GM12878 (cell line): ENCODE measurements at regions not wholly inside any gene's neighbourhood (a gene's known extent, or its start where the extent isn't known, plus 50 kb on each side); places are given as distances from the start of the nearest gene placed in this dataset.
A peak's percentile ranks its signal among the peaks of the same experiment; 100 is the strongest.

Experiments used
- ATAC-seq: fragments of 200-7000 bp; cut with Tn5 transposase; 3 replicates; pipeline ENCODE4 v1.9.1; 2020; ENCODE audit warnings: mild to moderate bottlenecking, moderate library complexity
- BruUV-seq: library from RNA; stranded (reverse); fragments of 400-500 nt; replicated peaks from 2 replicates; lab custom pipeline; 2021; lab: Mats Ljungman, UMichigan
- CTCF ChIA-PET: fragments of 300-600 bp; sonication (Branson Sonifier 250); formaldehyde crosslinking; extraction: SDS; loops from one replicate; lab custom pipeline; 2021; ENCODE audit warnings: inconsistent platforms; lab: Yijun Ruan, JAX
- POLR2A ChIA-PET: fragments of 350-600 bp; formaldehyde crosslinking; extraction: SDS; loops from one replicate; lab custom pipeline; 2021; ENCODE audit warnings: inconsistent platforms; lab: Charles Lee
- RAD21 ChIA-PET: fragments of 300-600 bp; sonication (Branson Sonifier 250); formaldehyde crosslinking; loops from one replicate; lab custom pipeline; 2023; ENCODE audit warnings: antibody characterized with exemption; ENCODE audit not compliant: unreplicated experiment; lab: Charles Lee
- SMC1A ChIA-PET: fragments of 300-600 bp; sonication (Branson Sonifier 250); formaldehyde crosslinking; loops from one replicate; lab custom pipeline; 2023; ENCODE audit not compliant: unreplicated experiment, uncharacterized antibody; lab: Charles Lee
- DNase-seq: peaks from one replicate; pipeline ENCODE4 v3.0.0-alpha.2; 2011; ENCODE audit warnings: low read depth, low spot score
- FAIRE-seq: peaks from 3 replicates; lab custom pipeline; 2011; peaks lifted over from hg19 to GRCh38; lab: Jason Lieb, UNC
- H2AFZ ChIP-seq: 2 replicates; pipeline ENCODE4 v1.6.0; 2011; ENCODE audit warnings: low read depth, low read length, control low read depth; ENCODE audit not compliant: control insufficient read depth
- H3K27ac ChIP-seq: 2 replicates; pipeline ENCODE4 v1.5.1; 2011; ENCODE audit warnings: control low read depth; ENCODE audit not compliant: control insufficient read depth, insufficient read depth
- H3K27me3 ChIP-seq, 2 experiments: replicated peaks in 1 of 2; 2 replicates each; pipeline versions ENCODE4 v1.6.0 to v1.6.1; 2011; ENCODE audit warnings: low read length in 1 of 2; ENCODE audit not compliant: control insufficient read depth in 2 of 2, insufficient read depth in 2 of 2
- H3K36me3 ChIP-seq, 2 experiments: 2 replicates each; pipeline ENCODE4 v1.5.1; 2011; ENCODE audit warnings: low read length in 1 of 2; ENCODE audit not compliant: control insufficient read depth in 2 of 2, insufficient read depth in 2 of 2
- H3K4me1 ChIP-seq: 2 replicates; pipeline ENCODE4 v1.6.1; 2011; ENCODE audit warnings: mild to moderate bottlenecking, low read length, moderate library complexity, mixed read lengths; ENCODE audit not compliant: control insufficient read depth, insufficient read depth
- H3K4me2 ChIP-seq: 2 replicates; pipeline ENCODE4 v1.6.0; 2011; ENCODE audit warnings: control low read depth; ENCODE audit not compliant: control insufficient read depth, insufficient read depth
- H3K4me3 ChIP-seq: fragments of 200-600 bp; sonication (generic); 2 replicates; pipeline ENCODE4 v1.5.1; 2016
- H3K79me2 ChIP-seq: 2 replicates; pipeline ENCODE4 v1.6.0; 2011; ENCODE audit warnings: low read length; ENCODE audit not compliant: control insufficient read depth, insufficient read depth
- H3K9ac ChIP-seq: 2 replicates; pipeline ENCODE4 v1.8.0; 2011; ENCODE audit warnings: low read length, control low read depth, mixed read lengths; ENCODE audit not compliant: control insufficient read depth, insufficient read depth
- H3K9me3 ChIP-seq: replicated peaks from 3 replicates; pipeline ENCODE4 v1.5.1; 2011; ENCODE audit warnings: mild to moderate bottlenecking, low read length; ENCODE audit not compliant: control insufficient read depth, insufficient read depth
- H4K20me1 ChIP-seq: 2 replicates; pipeline ENCODE4 v1.6.0; 2011; ENCODE audit not compliant: control insufficient read depth, insufficient read depth
- KDM1A ChIP-seq: fragments of 200-600 bp; sonication (generic); IDR thresholded peaks from 2 replicates; pipeline ENCODE4 v1.6.1; 2016; ENCODE audit warnings: borderline replicate concordance
- RCOR1 ChIP-seq: conservative IDR thresholded peaks from 2 replicates; pipeline ENCODE4 v1.6.1; 2012; ENCODE audit warnings: low read depth, low read length, improper control_type of control experiment
- RUNX3 ChIP-seq: IDR thresholded peaks from 2 replicates; pipeline ENCODE4 v1.6.1; 2012; ENCODE audit warnings: low read length, inconsistent platforms
- SUPT20H ChIP-seq: IDR thresholded peaks from 2 replicates; pipeline ENCODE4 v1.6.1; 2011; ENCODE audit warnings: low read depth, mild to moderate bottlenecking, low read length, moderate library complexity, borderline replicate concordance; ENCODE audit not compliant: control insufficient read depth
- WGBS: methylation state at CpG from one replicate; pipeline ENCODE4 v1.1.6; 2016; ENCODE audit warnings: low lambda C conversion rate; ENCODE audit not compliant: insufficient replicate concordance, insufficient coverage; ENCODE audit errors: missing lambda C conversion rate; 5-methylcytosine and 5-hydroxymethylcytosine counted together
- in situ Hi-C: fragments of 300-500 bp; cut with MboI; formaldehyde crosslinking; loops from 9 replicates; pipeline ENCODE4 v1.14.3; 2018; ENCODE audit warnings: mixed read lengths
- intact Hi-C: fragments of 100-400 bp; cut with micrococcal nuclease; formaldehyde crosslinking; loops from one replicate; pipeline ENCODE4 v1.14.2; 2022; ENCODE audit not compliant: unreplicated experiment
- TF ChIP-seq, protein P1 (sequence below): fragments of 450-650 bp; IDR thresholded peaks from 2 replicates; pipeline ENCODE4 v1.6.1; 2017; ENCODE audit warnings: borderline replicate concordance

- Histone ChIP-seq H3K4me3 (no peak overlapping the region), H3K79me2 (no peaks in the 10 kb centered on the region), H3K4me2 (no peak overlapping the region)
- TF ChIP-seq SUPT20H = no peak
- TF ChIP-seq RUNX3 = no peak
- TF ChIP-seq RCOR1 = no peak
- TF ChIP-seq, protein P1, sequence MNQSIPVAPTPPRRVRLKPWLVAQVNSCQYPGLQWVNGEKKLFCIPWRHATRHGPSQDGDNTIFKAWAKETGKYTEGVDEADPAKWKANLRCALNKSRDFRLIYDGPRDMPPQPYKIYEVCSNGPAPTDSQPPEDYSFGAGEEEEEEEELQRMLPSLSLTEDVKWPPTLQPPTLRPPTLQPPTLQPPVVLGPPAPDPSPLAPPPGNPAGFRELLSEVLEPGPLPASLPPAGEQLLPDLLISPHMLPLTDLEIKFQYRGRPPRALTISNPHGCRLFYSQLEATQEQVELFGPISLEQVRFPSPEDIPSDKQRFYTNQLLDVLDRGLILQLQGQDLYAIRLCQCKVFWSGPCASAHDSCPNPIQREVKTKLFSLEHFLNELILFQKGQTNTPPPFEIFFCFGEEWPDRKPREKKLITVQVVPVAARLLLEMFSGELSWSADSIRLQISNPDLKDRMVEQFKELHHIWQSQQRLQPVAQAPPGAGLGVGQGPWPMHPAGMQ = no peak
- TF ChIP-seq, all 136 proteins: peak for 0
- intact Hi-C loops = no loop called here
- BruUV-seq = no TSS peak
- Histone ChIP-seq H4K20me1 (no peaks in the 10 kb centered on the region), H3K4me1 (no peaks in the 10 kb centered on the region), H3K27me3 (no peaks in the 10 kb centered on the region), H2AFZ (no peak overlapping the region), H3K9ac (no peak overlapping the region), H3K27ac (no peak overlapping the region), H3K9me3 (no peaks in the 10 kb centered on the region), H3K36me3 (no peaks in the 10 kb centered on the region)
- RAD21 ChIA-PET = no interaction called here
- CTCF ChIA-PET = no interaction called here
- SMC1A ChIA-PET = no interaction called here
- no peak for DNase-seq
- in situ Hi-C loops = no loop called here
- no peak for ATAC-seq
- no peak for FAIRE-seq
- POLR2A ChIA-PET = no interaction called here
- 9% methylated on average over 1 of the region's 1 CpG for WGBS
These were observed 480.0 kb upstream of the ZEB2 start for GRCh38 chr2:144999936-145000335.

DNA sequence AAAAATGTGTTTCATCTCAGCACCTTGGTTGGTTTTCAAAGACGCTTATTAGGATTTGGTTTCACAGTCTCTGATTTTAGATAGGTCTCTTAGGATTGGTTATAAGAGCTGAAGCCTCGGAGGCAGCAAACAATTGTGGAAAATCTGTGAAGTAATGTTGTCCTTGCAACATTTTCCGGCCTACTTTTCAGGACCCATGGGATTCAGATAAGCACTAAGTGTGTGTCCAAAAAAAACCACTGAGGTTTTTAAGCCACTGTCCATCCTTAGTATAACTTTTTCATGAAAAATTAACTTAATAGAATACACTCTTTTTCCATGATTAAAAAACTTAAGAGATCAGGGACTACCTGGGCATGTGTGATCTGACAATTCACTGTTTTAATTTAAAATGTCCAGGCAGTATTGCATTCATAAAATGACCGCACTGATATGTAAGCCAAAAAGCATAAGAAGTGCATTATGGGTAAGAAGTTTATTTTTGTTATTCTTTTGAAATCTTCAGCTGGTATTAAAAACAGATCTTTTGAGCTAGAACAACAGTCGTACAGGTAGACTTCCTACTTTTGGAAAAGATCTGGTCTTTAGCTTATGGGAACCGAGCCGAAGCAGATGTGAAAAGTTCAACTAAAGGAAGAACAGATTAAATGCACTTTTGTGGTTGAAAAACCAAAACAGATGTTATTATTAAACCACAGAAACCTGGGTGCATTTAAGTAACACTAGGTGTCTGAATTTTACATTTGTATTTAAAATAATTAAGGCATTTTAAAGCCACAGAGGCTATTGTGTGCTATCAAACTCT is 479.4 kb upstream of the ZEB2 start:
- H3K4me2 ChIP-seq = no peak overlapping the region
- intact Hi-C loops = no loop called here
- H3K4me3 ChIP-seq = no peak overlapping the region
- RAD21 ChIA-PET = no interaction called here
- CTCF ChIA-PET = no interaction called here
- no peaks in the 10 kb centered on the region for H3K4me1 ChIP-seq
- no peak for DNase-seq
- POLR2A ChIA-PET = no interaction called here
- no peak overlapping the region for H2AFZ ChIP-seq
- SMC1A ChIA-PET = no interaction called here
- H3K27ac ChIP-seq = no peak overlapping the region
- 26% methylated on average over 7 of the region's 7 CpGs for WGBS
- no peak for FAIRE-seq
- H3K9me3 ChIP-seq = no peaks in the 10 kb centered on the region
- BruUV-seq = no TSS peak
- H3K79me2 ChIP-seq = no peaks in the 10 kb centered on the region
- no peak for ATAC-seq
- TF ChIP-seq RUNX3 = peak; percentile 19; the same call in 1 of the 2 replicates
- no peak for TF ChIP-seq KDM1A
- no peak overlapping the region for H3K9ac ChIP-seq
- H3K36me3 ChIP-seq = no peaks in the 10 kb centered on the region
- no peaks in the 10 kb centered on the region for H4K20me1 ChIP-seq
- in situ Hi-C loops = no loop called here
- H3K27me3 ChIP-seq = no peaks in the 10 kb centered on the region
